Hematopoietic multipotent progenitor cell treated with erythropoietin and hydrocortisone succinate and interleukin-3 and kit ligand, for 4 days (in vitro differentiated cells): ENCODE measurements at regions not wholly inside any gene's neighbourhood (a gene's known extent, or its start where the extent isn't known, plus 50 kb on each side); places are given as distances from the start of the nearest gene placed in this dataset.

Experiments used
- DNase-seq: peaks from one replicate; pipeline ENCODE4 v3.0.0-alpha.2; 2015

DNA sequence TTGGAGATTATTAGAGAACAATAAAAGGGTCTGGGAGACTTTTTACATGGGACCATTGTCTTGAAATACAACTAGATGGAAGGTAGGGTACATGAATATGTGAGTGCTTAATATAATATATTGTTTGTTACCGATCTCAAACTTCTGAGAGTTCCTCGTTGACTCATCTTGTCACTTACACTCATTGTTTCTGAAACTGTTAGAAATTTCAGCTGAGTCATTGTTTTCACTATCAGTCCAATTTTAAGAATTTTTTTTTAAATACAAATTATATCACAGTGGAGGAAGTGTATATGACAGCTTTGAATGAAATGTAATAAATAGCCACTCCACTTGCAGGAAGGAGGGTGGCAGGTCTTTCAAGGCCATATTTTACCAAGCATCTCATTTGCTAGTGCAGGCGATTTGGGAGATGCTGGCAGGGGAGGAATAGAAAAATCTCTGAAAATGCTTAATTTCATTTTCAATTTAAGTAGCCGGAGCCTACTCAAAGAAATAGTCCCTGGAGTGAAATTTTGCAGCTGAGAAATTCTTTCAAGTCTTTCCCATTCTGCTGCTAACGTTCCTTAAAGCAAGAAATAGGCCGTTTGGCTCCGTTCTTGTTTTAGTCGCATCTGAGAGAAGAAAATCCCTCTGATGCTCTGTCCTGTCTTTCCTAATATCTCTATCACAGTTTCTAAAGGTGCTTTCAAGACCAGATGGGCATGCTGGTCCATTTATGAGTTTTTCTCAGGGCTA lies 1404.2 kb upstream of the CELF2 start:
- DNase-seq, result peak; percentile 70

- no peak for DNase-seq
These were observed 1402.5 kb upstream of the CELF2 start for GRCh38 chr10:9615189-9615588.

GRCh38 chr10:9621216-9621615 lies 1396.5 kb upstream of the CELF2 start:
- DNase-seq, result no peak

- DNase-seq, result no peak
These were observed 1392.4 kb upstream of the CELF2 start for GRCh38 chr10:9625304-9625703.

DNA sequence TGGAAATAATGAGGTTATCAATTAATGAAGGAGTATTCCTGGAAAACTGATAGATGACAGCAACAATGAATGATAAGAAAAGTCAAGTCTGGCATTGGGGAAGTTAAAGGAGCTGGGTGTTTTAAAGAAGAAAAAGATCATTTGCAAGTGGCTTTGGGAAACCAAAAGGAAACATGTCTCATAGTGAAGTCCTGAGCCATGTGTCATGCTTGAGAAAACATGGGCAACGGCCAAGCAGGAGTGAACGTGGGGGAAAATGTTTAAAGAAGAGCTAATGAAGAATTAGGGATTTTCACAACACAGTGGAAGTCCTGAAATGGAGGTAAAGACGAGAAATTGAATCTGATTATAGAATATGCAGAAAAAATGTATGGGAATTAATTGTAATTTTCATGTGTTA lies 1383.2 kb upstream of the CELF2 start:
- no peak for DNase-seq

DNA sequence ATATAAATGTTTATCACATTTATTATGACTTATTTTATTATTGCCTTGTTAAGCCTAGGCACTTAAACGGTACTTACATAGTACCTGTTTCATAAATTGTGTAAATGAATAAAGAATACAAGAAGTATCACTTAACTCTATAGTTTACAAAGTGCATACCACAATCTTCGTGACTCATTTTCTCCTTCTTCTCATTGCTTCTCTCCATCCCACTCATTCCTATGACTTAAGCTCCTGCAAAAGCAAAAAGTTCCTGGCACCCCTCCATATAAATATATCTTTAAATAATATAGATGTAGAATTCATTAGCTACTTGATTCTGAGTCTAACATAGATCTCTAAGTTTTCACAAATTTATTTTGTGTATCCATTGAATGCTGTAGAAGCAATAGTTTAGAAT lies 1382.0 kb upstream of the CELF2 start:
- DNase-seq, result no peak

GRCh38 chr10:9636216-9636615 lies 1381.5 kb upstream of the CELF2 start:
- DNase-seq, result no peak

DNA sequence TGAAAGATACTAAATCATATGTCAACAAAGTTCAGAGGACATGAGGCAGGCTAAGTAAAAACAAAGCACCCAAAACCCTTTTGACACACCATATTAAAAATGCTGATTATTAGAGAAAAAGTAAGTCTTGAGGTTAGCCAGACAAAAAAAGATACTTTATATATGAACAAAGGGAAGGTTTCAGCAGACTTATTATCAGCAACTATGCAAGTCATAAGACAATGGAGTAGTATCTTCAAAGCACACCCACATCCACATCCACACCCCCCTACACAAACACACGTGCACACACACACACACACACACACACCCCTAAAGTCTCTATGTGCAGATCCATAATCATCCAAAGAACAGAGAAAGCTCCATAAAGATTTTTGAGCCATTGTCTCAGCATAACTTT lies 1373.9 kb upstream of the CELF2 start:
- peak; percentile 11 for DNase-seq

- DNase-seq, result no peak
These were observed 1372.3 kb upstream of the CELF2 start for GRCh38 chr10:9645404-9645803.

- no peak for DNase-seq
These were observed 1371.6 kb upstream of the CELF2 start for GRCh38 chr10:9645928-9646600.

GRCh38 chr10:9654261-9654660 lies 1363.4 kb upstream of the CELF2 start:
- no peak for DNase-seq

DNA sequence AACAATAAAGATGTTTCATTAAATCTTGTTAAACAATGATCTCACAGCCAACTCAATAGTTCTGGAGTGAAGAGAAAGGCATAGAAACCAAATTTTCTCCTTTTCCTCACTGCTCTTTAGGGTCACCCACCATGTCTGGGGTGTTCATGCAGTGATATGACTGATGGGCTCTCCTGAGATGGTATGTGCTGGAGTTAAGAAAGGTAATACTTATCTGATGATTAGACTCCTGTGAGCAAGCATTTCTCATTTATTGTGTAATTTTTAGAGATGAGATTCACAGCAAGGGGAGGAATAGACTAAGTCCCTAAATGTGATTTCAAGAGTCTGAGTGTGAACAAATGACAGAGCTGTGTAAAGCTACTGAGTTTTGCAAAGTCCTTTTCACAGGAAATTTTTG lies 1361.3 kb upstream of the CELF2 start:
- no peak for DNase-seq

- no peak for DNase-seq
These were observed 1360.7 kb upstream of the CELF2 start for GRCh38 chr10:9656996-9657395.

DNA sequence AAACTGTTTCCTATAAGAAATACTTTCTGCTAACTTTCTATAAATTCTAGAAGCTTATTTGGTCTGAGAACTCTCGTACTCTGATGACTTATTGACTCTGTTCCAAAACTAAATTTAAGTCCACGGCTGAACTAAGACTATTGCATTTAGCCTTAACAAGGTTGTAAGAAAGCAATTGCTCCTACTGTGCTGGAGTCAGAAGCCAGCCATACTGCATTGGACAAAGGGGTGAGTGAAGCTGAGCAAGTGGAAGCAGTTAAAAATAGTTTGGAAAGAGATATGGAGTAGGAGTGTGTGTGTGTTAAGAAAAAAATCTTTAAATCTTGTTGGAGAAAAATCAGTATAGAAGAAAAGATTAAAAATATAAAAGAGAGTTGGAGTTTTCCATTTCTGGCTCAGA lies 1360.1 kb upstream of the CELF2 start:
- no peak for DNase-seq

DNA sequence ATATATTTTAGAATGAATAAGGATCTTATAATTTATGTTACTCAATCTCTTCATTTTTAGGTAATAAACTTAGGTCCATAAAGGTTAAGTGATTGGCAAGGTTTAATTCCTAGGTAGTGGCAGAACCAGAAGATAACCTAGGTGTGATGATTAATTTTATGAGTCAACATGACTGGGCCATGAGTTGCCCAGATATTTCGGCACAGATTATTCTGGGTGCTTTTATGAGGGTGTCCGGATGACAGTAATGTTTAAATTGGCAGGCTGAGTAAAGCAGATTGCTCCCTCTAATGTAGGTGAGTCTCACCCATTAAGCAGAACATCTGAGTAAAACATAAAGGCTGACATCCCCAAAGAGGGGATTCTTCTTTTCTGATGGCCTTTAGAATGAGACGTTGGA lies 1349.3 kb upstream of the CELF2 start:
- no peak for DNase-seq

GRCh38 chr10:9670911-9671310 lies 1346.8 kb upstream of the CELF2 start:
- DNase-seq, result no peak

DNA sequence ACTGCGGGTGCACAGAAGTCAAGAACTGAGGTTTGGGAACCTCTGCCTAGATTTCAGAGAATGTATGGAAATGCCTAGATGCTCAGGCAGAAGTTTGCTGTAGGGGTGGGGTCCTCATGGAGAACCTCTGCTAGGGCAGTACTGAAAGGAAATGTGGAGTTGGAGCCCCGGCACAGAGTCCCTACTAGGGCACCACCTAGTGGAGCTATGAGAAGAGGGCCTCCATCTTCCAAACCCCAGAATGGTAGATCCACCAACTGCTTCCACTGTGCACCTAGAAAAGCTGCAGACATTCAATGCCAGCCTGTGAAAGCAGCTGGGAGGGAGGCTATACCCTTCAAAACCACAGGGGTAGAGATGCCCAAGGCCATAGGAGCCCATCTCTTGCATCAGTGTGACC lies 1336.0 kb upstream of the CELF2 start:
- DNase-seq, result peak; percentile 11

DNA sequence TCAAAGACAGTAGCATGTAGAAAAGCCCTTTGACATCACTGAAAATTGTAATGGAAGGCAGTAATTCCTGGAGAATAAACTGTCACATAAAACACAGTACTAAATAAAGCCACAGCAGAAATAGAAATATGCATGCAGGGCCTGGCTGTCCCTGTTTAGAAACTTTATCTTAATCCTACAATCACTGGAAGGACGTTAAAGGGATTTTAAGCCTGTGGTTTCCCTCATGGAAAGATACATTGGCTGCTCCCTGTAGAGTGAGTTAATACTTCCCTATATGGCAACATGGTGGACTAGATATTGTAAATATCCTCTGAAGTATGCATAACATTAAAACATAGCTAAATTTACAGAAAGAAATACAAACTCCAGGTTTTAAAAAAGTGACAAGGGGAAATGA lies 1334.9 kb upstream of the CELF2 start:
- no peak for DNase-seq

DNA sequence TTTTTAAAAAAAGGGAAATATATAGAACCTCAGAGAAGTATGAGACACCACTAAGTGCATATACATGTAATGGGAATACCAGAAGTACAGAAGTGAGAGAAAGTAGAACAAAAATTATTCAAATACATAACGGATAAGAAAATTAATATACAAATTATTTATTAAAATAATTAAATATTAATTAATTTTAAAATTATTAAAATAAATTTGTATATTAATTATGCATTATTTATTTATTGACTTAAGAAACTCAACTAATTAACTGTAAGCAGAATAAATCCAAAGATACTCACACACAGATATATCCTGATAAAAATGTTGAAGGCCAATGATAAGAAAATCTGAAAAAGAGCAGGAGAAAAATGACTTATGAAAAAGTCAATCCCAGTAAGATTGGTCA lies 1333.5 kb upstream of the CELF2 start:
- DNase-seq, result no peak

- no peak for DNase-seq
These were observed 1332.1 kb upstream of the CELF2 start for GRCh38 chr10:9685596-9685995.

GRCh38 chr10:9688711-9689110 lies 1329.0 kb upstream of the CELF2 start:
- DNase-seq, result no peak

GRCh38 chr10:9707216-9707615 lies 1310.5 kb upstream of the CELF2 start:
- DNase-seq, result peak; percentile 53

DNA sequence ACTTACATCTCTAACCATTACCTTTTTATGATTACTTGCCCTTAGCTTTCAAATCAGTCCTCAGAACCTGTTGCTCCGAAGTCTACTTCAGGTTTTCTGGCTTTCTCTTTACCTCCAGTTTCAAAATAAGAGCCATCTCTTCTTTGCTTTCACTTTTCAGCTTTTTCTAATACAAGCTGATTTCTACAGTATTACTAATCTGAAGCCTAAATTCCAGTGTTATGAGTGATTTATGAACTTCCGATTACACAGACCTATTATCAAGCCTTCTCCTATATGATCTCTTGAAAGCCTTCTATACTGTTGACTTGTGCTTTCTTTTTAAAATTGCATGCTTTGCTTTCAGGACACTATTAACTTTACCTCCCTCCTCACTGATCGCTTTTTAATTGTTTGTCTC lies 1307.8 kb upstream of the CELF2 start:
- no peak for DNase-seq

DNA sequence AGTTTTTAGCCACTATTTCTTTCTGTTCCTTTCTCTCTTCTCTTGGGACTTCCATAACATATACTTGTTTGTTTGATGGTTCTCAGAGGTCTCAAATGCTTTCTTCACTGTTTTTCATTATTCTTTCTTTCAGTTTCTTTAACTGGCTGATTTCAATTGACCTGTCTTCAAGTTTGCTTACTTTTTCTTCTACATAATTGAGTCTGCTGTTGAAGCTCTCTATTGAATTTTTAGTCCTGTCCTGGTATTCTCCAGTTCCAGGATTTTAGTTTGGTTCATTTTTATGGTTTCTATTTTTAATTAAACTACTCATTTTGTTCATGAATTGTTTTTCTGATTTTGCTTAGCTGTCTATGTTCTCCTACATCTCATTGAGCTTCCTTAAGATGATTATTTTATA lies 1305.3 kb upstream of the CELF2 start:
- no peak for DNase-seq

GRCh38 chr10:9719246-9719645 lies 1298.4 kb upstream of the CELF2 start:
- DNase-seq, result no peak
